AML-193 (cell line): ENCODE measurements at regions not wholly inside any gene's neighbourhood (a gene's known extent, or its start where the extent isn't known, plus 50 kb on each side); places are given as distances from the start of the nearest gene placed in this dataset.

Experiments used
- DNase-seq, 2 experiments: peaks; one replicate each; lab custom pipeline; 2025; lab: John Stamatoyannopoulos, UW

- no peak for DNase-seq
Observed at GRCh38 chr15:39275066-39275465, 305.8 kb upstream of the THBS1 start.

- DNase-seq, result no peak
Observed at GRCh38 chr15:39279311-39279710, 301.6 kb upstream of the THBS1 start.

GRCh38 chr15:39281094-39281493, 299.8 kb upstream of the THBS1 start:
- DNase-seq, result no peak

GRCh38 chr15:39282663-39283208, 298.1 kb upstream of the THBS1 start:
- no peak for DNase-seq

- DNase-seq, result no peak
Observed at GRCh38 chr15:39283531-39283930, 297.3 kb upstream of the THBS1 start.

GRCh38 chr15:39285071-39285470, 295.8 kb upstream of the THBS1 start:
- DNase-seq, result no peak

GRCh38 chr15:39285663-39286062, 295.2 kb upstream of the THBS1 start:
- DNase-seq, result no peak

- no peak for DNase-seq
Observed at GRCh38 chr15:39286706-39287105, 294.2 kb upstream of the THBS1 start.

GRCh38 chr15:39287322-39288195, 293.3 kb upstream of the THBS1 start:
- no peak for DNase-seq

- DNase-seq, result no peak
Observed at GRCh38 chr15:39290711-39291435, 290.0 kb upstream of the THBS1 start.

- no peak for DNase-seq
Observed at GRCh38 chr15:39291690-39292089, 289.2 kb upstream of the THBS1 start.

- DNase-seq, result no peak
Observed at GRCh38 chr15:39296955-39297354, 283.9 kb upstream of the THBS1 start.

GRCh38 chr15:39298271-39298962, 282.5 kb upstream of the THBS1 start:
- no peak for DNase-seq

GRCh38 chr15:39299486-39300267, 281.2 kb upstream of the THBS1 start:
- no peak for DNase-seq

- no peak for DNase-seq
Observed at GRCh38 chr15:39300451-39301153, 280.3 kb upstream of the THBS1 start.

- no peak for DNase-seq
Observed at GRCh38 chr15:39301589-39301999, 279.3 kb upstream of the THBS1 start.

GRCh38 chr15:39302936-39303335, 277.9 kb upstream of the THBS1 start:
- DNase-seq, result no peak

GRCh38 chr15:39304201-39304841, 276.6 kb upstream of the THBS1 start:
- no peak for DNase-seq

GRCh38 chr15:39304931-39305728, 275.7 kb upstream of the THBS1 start:
- no peak for DNase-seq

- DNase-seq, result no peak
Observed at GRCh38 chr15:39310633-39311032, 270.2 kb upstream of the THBS1 start.
